GM12891 (cell line): ENCODE measurements at regions not wholly inside any gene's neighbourhood (a gene's known extent, or its start where the extent isn't known, plus 50 kb on each side); places are given as distances from the start of the nearest gene placed in this dataset.

ENCODE experiments used
- POLR2A ChIP-seq: IDR thresholded peaks from 2 replicates; pipeline ENCODE4 v1.6.1; 2011; ENCODE audit warnings: low read depth, low read length, control low read depth
- POLR2AphosphoS5 ChIP-seq: IDR thresholded peaks from 2 replicates; pipeline ENCODE4 v1.6.1; 2011; ENCODE audit warnings: low read depth, low read length, control low read depth

DNA sequence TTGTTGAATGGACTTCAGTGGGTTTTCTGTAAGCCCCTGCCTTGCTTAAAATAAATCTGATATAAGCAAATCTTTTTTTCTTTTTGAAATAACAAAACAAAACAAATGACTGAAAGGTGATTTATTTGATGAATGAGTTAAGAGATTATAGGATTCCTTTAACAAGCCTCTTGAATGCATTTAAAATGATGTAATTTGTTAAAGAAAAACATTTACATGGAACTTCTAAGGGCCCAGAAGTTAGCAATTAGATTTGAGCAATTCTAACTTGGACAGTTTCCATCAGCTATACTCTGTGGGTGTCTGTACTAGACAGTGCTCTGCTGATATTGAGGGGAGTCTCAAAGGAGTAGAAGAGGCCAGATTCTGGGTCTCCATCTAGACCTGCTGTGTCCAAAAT lies 143.5 kb upstream of the RAG2 start:
- TF ChIP-seq POLR2A (no peak), POLR2AphosphoS5 (no peak)
